CD4-positive, alpha-beta T cell (primary cell): ENCODE measurements at regions not wholly inside any gene's neighbourhood (a gene's known extent, or its start where the extent isn't known, plus 50 kb on each side); places are given as distances from the start of the nearest gene placed in this dataset.

ENCODE experiments used
- ATAC-seq: fragments of 200-7000 bp; cut with Tn5 transposase; one replicate; pipeline ENCODE4 v1.10.0; 2022; ENCODE audit warnings: mild to moderate bottlenecking; ENCODE audit not compliant: poor library complexity
- CTCF ChIA-PET: fragments of 350-600 bp; sonication (Branson Sonifier 250); formaldehyde crosslinking; loops from one replicate; lab custom pipeline; 2021; ENCODE audit warnings: antibody characterized with exemption, inconsistent platforms; lab: Charles Lee
- POLR2A ChIA-PET: fragments of 350-600 bp; sonication (Branson Sonifier 250); formaldehyde crosslinking; loops from one replicate; lab custom pipeline; 2021; ENCODE audit warnings: antibody characterized with exemption, inconsistent platforms; lab: Charles Lee
- DNase-seq, 14 experiments: peaks; one replicate each; pipeline ENCODE4 v3.0.0-alpha.2; 2013 to 2020; ENCODE audit warnings: mixed read lengths in 2 of 14
- H3K27ac ChIP-seq, 2 donors: one replicate each; pipeline versions ENCODE4 v1.5.1 to v1.7.0; 2013; ENCODE audit warnings: low read length in 2 of 2, low read depth in 1 of 2, mild to moderate bottlenecking in 1 of 2
- H3K27me3 ChIP-seq, 2 experiments: 1 replicate in 1 of 2; 2 replicates in 1 of 2; pipeline versions ENCODE4 v1.6.1 to v1.7.0; 2013; ENCODE audit warnings: low read length in 2 of 2, control low read depth in 1 of 2, mild to moderate bottlenecking in 1 of 2, moderate library complexity in 1 of 2; ENCODE audit not compliant: insufficient read depth in 2 of 2, control insufficient read depth in 1 of 2
- H3K36me3 ChIP-seq: one replicate; pipeline ENCODE4 v1.6.1; 2013; ENCODE audit warnings: low read length, control low read depth; ENCODE audit not compliant: insufficient read depth
- H3K4me1 ChIP-seq: one replicate; pipeline ENCODE4 v1.6.1; 2013; ENCODE audit warnings: low read length, control low read depth; ENCODE audit not compliant: insufficient read depth
- H3K4me3 ChIP-seq: one replicate; pipeline ENCODE4 v1.5.1; 2013; ENCODE audit warnings: mild to moderate bottlenecking, low read length, moderate library complexity
- H3K9me3 ChIP-seq, 2 experiments: 1 replicate in 1 of 2; 2 replicates in 1 of 2; pipeline versions ENCODE4 v1.6.1 to v1.7.0; 2013; ENCODE audit warnings: low read length in 2 of 2, mild to moderate bottlenecking in 2 of 2, control low read depth in 1 of 2, moderate library complexity in 1 of 2; ENCODE audit not compliant: control insufficient read depth in 1 of 2, insufficient read depth in 1 of 2
- H3K27ac Mint-ChIP-seq: one replicate; pipeline ENCODE4 v1.8.0; 2020; ENCODE audit warnings: mixed read lengths
- H3K27me3 Mint-ChIP-seq: one replicate; pipeline ENCODE4 v1.8.0; 2021; ENCODE audit warnings: mixed read lengths
- H3K36me3 Mint-ChIP-seq: one replicate; pipeline ENCODE4 v1.8.0; 2021; ENCODE audit warnings: low read depth, mixed read lengths
- H3K4me1 Mint-ChIP-seq: one replicate; pipeline ENCODE4 v1.8.0; 2021; ENCODE audit warnings: low read depth, mixed read lengths
- H3K4me3 Mint-ChIP-seq: one replicate; pipeline ENCODE4 v1.8.0; 2020; ENCODE audit warnings: mild to moderate bottlenecking, mixed read lengths
- H3K9me3 Mint-ChIP-seq: one replicate; pipeline ENCODE4 v1.8.0; 2020; ENCODE audit warnings: mixed read lengths
- intact Hi-C, 2 experiments: fragments of 100-400 bp; cut with DNase I in 1 of 2; cut with micrococcal nuclease in 1 of 2; formaldehyde crosslinking; loops; one replicate each; pipeline versions ENCODE4 v1.15.1 to v1.9.0; 2023 to 2025; cut with DNase I, micrococcal nuclease
- TF ChIP-seq, protein P1 (sequence below): fragments of 200-600 bp; IDR thresholded peaks from one replicate; pipeline ENCODE4 v1.8.0; 2022; ENCODE audit warnings: antibody characterized with exemption, mild to moderate bottlenecking

DNA sequence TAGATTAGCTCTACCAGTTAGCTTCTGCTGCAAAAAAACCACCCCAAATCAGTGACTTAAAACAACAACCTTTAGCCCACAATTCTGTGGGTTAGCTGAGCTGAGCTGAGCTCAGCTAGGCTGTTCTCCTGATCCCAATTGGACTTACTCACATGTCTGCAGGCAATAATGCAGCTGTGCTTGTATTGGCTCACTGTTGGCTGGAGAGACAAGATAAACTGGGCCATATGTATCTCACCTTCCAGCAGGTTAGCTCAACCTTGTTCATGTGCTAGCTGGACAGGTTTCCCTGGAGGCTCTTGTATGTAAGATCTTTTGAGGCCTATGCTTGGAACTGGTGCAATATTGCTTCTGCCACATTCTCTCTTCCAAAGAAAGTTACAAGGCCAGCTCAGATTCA lies 261.5 kb upstream of the ADGRL3 start:
- H3K27me3 Mint-ChIP-seq: no peaks in the 10 kb centered on the region
- no peaks in the 10 kb centered on the region for H3K36me3 Mint-ChIP-seq
- intact Hi-C loops: no loop called here
- no peak overlapping the region for H3K27ac Mint-ChIP-seq
- no peak overlapping the region for H3K4me3 Mint-ChIP-seq
- CTCF ChIA-PET: no interaction called here
- TF ChIP-seq, protein P1, sequence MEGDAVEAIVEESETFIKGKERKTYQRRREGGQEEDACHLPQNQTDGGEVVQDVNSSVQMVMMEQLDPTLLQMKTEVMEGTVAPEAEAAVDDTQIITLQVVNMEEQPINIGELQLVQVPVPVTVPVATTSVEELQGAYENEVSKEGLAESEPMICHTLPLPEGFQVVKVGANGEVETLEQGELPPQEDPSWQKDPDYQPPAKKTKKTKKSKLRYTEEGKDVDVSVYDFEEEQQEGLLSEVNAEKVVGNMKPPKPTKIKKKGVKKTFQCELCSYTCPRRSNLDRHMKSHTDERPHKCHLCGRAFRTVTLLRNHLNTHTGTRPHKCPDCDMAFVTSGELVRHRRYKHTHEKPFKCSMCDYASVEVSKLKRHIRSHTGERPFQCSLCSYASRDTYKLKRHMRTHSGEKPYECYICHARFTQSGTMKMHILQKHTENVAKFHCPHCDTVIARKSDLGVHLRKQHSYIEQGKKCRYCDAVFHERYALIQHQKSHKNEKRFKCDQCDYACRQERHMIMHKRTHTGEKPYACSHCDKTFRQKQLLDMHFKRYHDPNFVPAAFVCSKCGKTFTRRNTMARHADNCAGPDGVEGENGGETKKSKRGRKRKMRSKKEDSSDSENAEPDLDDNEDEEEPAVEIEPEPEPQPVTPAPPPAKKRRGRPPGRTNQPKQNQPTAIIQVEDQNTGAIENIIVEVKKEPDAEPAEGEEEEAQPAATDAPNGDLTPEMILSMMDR: no peak
- DNase-seq (no peak), ATAC-seq (no peak)
- Histone ChIP-seq H3K27me3 (no peaks in the 10 kb centered on the region), H3K4me3 (no peak overlapping the region), H3K27ac (no peak overlapping the region), H3K4me1 (no peaks in the 10 kb centered on the region), H3K9me3 (peaks cover 0 to 8% of the 10 kb centered on the region in 2 experiments), H3K36me3 (no peaks in the 10 kb centered on the region)
- POLR2A ChIA-PET: no interaction called here
- H3K9me3 Mint-ChIP-seq: peaks cover 10% of the 10 kb centered on the region
- no peaks in the 10 kb centered on the region for H3K4me1 Mint-ChIP-seq

DNA sequence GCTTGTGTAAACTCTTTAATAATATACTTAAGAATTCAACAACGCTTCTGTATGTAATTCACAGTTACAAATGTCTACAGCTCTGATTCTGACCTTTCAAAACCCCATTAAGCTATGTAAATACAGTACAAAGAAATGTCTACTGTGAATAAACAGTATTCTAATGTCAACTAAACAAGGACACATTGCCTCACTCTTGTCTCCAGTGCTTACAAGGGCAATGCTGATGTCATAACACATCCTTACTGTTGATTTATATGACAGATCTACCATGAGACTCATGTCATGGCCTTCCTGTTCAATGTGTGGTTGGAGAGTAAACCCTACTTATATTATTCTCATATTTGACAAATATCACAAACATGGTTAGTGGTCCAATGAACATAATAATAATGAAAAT lies 256.1 kb upstream of the ADGRL3 start:
- ChIA-PET POLR2A (no interaction called here), CTCF (no interaction called here)
- Histone ChIP-seq H3K27ac (no peak overlapping the region), H3K27me3 (no peaks in the 10 kb centered on the region), H3K4me3 (no peak overlapping the region), H3K9me3 (peaks cover 0 to 4% of the 10 kb centered on the region in 2 experiments), H3K36me3 (no peaks in the 10 kb centered on the region), H3K4me1 (no peaks in the 10 kb centered on the region)
- H3K36me3 Mint-ChIP-seq: no peaks in the 10 kb centered on the region
- no peak overlapping the region for H3K27ac Mint-ChIP-seq
- no peaks in the 10 kb centered on the region for H3K27me3 Mint-ChIP-seq
- no peaks in the 10 kb centered on the region for H3K4me1 Mint-ChIP-seq
- no peak overlapping the region for H3K4me3 Mint-ChIP-seq
- no peak for ATAC-seq
- TF ChIP-seq, protein P1: no peak
- intact Hi-C loops: no loop called here
- no peak for DNase-seq
- peaks cover 13% of the 10 kb centered on the region for H3K9me3 Mint-ChIP-seq

GRCh38 chr4:60945641-60946040 lies 254.5 kb upstream of the ADGRL3 start:
- Mint-ChIP-seq H3K36me3 (no peaks in the 10 kb centered on the region), H3K27ac (no peak overlapping the region), H3K4me3 (no peak overlapping the region), H3K9me3 (peaks cover 13% of the 10 kb centered on the region), H3K4me1 (no peaks in the 10 kb centered on the region), H3K27me3 (no peaks in the 10 kb centered on the region)
- ChIA-PET POLR2A (no interaction called here), CTCF (no interaction called here)
- Histone ChIP-seq H3K36me3 (no peaks in the 10 kb centered on the region), H3K4me3 (no peak overlapping the region), H3K27ac (no peak overlapping the region), H3K27me3 (no peaks in the 10 kb centered on the region), H3K4me1 (no peaks in the 10 kb centered on the region), H3K9me3 (peaks cover 0 to 4% of the 10 kb centered on the region in 2 experiments)
- TF ChIP-seq, protein P1: no peak
- ATAC-seq (no peak), DNase-seq (no peak)
- intact Hi-C loops: no loop called here
